IgD-negative memory B cell (primary cell): ENCODE measurements at regions not wholly inside any gene's neighbourhood (a gene's known extent, or its start where the extent isn't known, plus 50 kb on each side); places are given as distances from the start of the nearest gene placed in this dataset.
"Not testable (repeated sequence)": the region's sequence is repeated elsewhere in the genome, so short reads cannot be mapped to it uniquely, and the experiment has no call there.

Source experiments
- H3K27ac Mint-ChIP-seq, 3 donors: one replicate each; pipeline ENCODE4 v1.8.0; 2020 to 2022; ENCODE audit warnings: mild to moderate bottlenecking in 3 of 3, mixed read lengths in 3 of 3, moderate library complexity in 1 of 3
- H3K27me3 Mint-ChIP-seq: one replicate; pipeline ENCODE4 v1.8.0; 2021; ENCODE audit warnings: mixed read lengths
- H3K36me3 Mint-ChIP-seq: one replicate; pipeline ENCODE4 v1.8.0; 2020; ENCODE audit warnings: mild to moderate bottlenecking, mixed read lengths
- H3K4me1 Mint-ChIP-seq, 3 donors: one replicate each; pipeline ENCODE4 v1.8.0; 2020 to 2022; ENCODE audit warnings: mixed read lengths in 3 of 3, mild to moderate bottlenecking in 1 of 3
- H3K4me3 Mint-ChIP-seq, 4 donors: one replicate each; pipeline ENCODE4 v1.8.0; 2020 to 2022; ENCODE audit warnings: mild to moderate bottlenecking in 4 of 4, mixed read lengths in 4 of 4, moderate library complexity in 3 of 4
- H3K9me3 Mint-ChIP-seq, 3 donors: one replicate each; pipeline ENCODE4 v1.8.0; 2020 to 2021; ENCODE audit warnings: mixed read lengths in 3 of 3, mild to moderate bottlenecking in 1 of 3

DNA sequence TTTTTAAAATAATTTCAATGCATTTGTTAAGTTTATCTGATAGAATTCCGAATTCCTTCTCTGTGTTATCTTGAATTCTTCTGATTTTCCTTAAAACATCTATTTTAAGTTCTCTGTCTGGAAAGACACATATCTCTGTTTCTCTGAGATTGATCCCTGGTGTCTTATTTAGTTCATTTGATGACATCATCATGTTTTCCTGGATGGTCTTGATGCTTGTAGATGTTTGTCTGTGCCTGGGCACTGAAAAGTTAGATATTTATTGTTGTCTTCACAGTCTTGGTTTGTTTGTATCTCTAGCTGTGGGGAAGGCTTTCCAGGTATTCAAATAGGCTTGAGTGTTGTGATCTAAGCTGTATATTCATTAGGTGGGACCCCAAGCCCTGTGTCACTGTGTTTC, 1028.8 kb downstream of the GLUD2 start:
- no peaks in the 10 kb centered on the region for H3K36me3 Mint-ChIP-seq
- H3K27ac Mint-ChIP-seq, result no peak overlapping the region
- no peak overlapping the region for H3K4me3 Mint-ChIP-seq
- no peaks in the 10 kb centered on the region for H3K4me1 Mint-ChIP-seq
- H3K27me3 Mint-ChIP-seq, result no peaks in the 10 kb centered on the region
- peaks cover 3 to 4% (median 3%) of the 10 kb centered on the region in 3 donors for H3K9me3 Mint-ChIP-seq

DNA sequence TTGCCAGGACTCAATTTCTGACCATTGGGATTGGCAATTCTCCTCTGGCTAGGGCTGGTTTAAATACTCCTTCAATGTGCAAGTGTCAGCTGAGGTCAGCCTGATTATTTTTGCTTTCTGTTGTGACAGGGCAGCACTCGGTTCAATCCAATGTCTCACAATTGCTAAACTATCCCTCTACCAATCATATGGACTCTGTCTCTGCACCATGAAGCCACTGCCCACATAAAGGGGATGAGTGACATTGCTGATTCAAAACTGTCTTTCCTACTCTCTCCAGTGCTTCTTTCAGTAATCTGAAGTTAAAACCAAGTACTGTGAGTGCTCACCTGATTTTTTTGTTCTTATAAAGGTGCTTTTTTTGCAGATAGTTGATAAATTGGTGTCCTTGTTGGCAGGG, 1030.7 kb downstream of the GLUD2 start:
- no peak overlapping the region for H3K4me3 Mint-ChIP-seq
- no peaks in the 10 kb centered on the region for H3K27me3 Mint-ChIP-seq

DNA sequence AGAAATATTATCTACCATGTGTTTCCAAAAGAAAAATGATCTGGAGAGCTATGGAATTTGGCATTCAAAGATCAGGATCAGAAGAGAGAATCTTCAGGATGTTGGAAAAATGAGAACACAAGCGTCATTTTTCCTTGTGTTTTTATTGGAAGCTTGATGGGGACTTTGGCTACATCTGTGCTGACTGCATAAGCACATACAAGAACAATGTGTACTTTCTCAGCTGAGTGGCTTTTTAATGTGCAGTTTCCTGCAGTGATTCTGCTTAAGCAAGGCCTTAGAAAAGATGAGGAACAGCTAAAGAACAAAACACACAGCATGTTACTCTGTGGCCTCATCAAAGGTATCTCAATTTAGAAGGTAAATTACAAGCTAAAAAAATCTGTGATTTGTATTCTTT, 1039.9 kb downstream of the GLUD2 start:
- no peaks in the 10 kb centered on the region for H3K36me3 Mint-ChIP-seq
- H3K27ac Mint-ChIP-seq, result no peak overlapping the region
- H3K4me1 Mint-ChIP-seq, result no peaks in the 10 kb centered on the region
- no peak overlapping the region for H3K4me3 Mint-ChIP-seq
- no peaks in the 10 kb centered on the region for H3K27me3 Mint-ChIP-seq
- peaks cover 0 to 13% (median 2%) of the 10 kb centered on the region in 3 donors for H3K9me3 Mint-ChIP-seq

More for the DNA sequence above, 1030.7 kb downstream of the GLUD2 start:
- peaks cover 3 to 4% (median 3%) of the 10 kb centered on the region in 3 donors for H3K9me3 Mint-ChIP-seq
- no peaks in the 10 kb centered on the region for H3K4me1 Mint-ChIP-seq
- H3K36me3 Mint-ChIP-seq, result no peaks in the 10 kb centered on the region
- no peak overlapping the region for H3K27ac Mint-ChIP-seq

DNA sequence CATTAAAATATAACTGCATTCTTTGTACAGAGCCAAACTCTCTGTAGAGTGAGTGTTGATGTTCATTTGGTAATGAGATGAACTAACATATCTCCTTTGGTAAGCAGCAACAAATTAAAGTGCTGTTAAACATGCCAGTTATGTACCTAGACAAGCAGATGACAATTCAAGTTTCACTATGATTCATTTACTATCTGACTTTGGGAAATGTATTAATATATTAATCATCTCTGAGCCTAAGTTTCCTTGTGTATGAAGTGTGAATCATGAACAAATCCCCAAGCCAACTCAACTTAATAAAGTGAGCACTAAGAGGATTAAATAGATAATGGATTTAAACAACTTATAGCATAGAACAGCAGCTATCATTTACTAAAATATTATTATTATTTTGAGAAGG, 1044.2 kb downstream of the GLUD2 start:
- H3K4me3 Mint-ChIP-seq, result no peak overlapping the region
- H3K4me1 Mint-ChIP-seq, result no peaks in the 10 kb centered on the region
- H3K36me3 Mint-ChIP-seq, result peaks cover 1% of the 10 kb centered on the region
- H3K9me3 Mint-ChIP-seq, result peaks cover 2 to 8% (median 3%) of the 10 kb centered on the region in 3 donors
- no peaks in the 10 kb centered on the region for H3K27me3 Mint-ChIP-seq
- no peak overlapping the region for H3K27ac Mint-ChIP-seq

DNA sequence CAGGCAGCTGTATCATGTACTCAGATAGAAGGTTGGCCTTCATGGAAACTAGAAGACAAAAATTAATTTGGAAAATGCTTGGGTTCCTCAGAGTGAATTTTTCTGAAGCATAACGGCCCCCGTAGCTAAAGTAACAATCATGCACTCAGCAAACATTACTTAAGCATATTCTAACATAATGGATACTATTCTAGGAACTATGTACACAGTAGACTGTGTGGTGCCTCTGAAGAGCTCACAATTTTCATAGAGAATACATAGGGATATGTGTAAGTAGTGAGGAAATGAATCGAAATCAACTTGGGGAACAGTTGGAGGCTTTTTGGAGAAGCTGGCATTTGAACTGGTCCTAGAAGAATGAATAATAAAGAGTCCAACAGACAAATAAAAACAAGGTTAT, 1045.0 kb downstream of the GLUD2 start:
- H3K9me3 Mint-ChIP-seq, result peaks cover 2 to 4% (median 3%) of the 10 kb centered on the region in 3 donors
- H3K4me3 Mint-ChIP-seq, result no peak overlapping the region
- no peaks in the 10 kb centered on the region for H3K4me1 Mint-ChIP-seq
- no peaks in the 10 kb centered on the region for H3K27me3 Mint-ChIP-seq
- no peak overlapping the region for H3K27ac Mint-ChIP-seq
- peaks cover 1% of the 10 kb centered on the region for H3K36me3 Mint-ChIP-seq

DNA sequence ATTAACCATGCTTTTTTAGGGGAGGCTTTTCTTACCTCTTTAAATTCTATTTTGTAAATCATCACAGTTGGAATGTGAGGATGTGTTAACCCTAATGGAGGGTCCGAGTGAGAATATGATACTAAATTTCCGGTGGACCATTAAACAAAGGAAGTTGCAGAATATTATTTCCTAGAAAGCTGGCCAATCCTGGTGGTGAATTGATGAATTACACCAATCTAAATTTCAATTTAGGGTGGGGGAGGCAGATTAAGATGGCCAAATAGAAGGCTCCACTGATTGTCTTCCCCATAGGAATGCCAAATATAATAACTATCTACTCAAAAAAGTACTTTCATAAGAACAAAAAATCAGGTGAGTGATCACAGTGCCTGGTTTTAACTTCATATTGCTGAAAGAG, 1045.6 kb downstream of the GLUD2 start:
- Mint-ChIP-seq H3K36me3 (peaks cover 1% of the 10 kb centered on the region), H3K27me3 (no peaks in the 10 kb centered on the region), H3K27ac (no peak overlapping the region), H3K4me1 (no peaks in the 10 kb centered on the region), H3K4me3 (no peak overlapping the region), H3K9me3 (peaks cover 2 to 6% (median 3%) of the 10 kb centered on the region in 3 donors)

DNA sequence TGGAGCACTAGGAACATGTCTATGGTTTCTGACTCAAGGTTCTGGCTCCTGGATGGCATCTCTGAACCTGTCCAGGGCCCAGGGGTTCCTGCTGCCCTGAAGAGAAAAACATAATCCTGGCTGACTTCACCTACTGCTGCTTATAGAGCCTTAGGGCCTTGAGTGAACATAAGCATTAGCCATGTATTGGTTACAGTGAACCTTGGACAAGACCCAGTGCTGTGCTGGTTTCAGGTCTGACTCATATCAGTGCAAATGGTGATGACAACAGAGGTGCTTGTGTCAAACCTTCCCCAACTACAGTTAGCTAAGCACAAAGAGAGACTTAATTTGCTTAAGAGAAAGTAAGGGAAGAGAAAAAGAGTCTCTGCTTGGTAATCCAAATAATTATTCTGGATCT, 1047.2 kb downstream of the GLUD2 start:
- no peak overlapping the region for H3K27ac Mint-ChIP-seq
- no peaks in the 10 kb centered on the region for H3K4me1 Mint-ChIP-seq
- peaks cover 7 to 11% (median 8%) of the 10 kb centered on the region in 3 donors for H3K9me3 Mint-ChIP-seq
- H3K36me3 Mint-ChIP-seq, result peaks cover 1% of the 10 kb centered on the region
- H3K4me3 Mint-ChIP-seq, result no peak overlapping the region
- no peaks in the 10 kb centered on the region for H3K27me3 Mint-ChIP-seq

DNA sequence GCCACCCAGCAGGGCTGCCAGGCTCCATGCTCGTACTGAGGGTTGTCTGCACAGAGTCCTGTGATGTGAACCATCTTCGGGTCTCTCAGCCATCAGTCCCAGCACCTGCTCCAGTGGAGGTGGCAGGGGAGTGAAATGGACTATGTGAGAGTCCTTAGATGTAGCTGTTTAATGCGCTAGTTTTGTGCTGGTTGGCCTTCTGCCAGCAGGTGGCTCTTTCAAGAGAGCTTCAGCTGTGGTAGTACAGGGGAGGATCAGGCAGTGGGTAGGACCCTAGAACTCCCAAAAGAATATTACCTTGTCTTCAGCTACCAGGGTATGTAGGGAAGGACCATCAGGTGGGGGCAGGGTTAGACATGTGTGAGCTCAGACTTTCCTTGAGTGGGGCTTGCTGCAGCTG, 1066.0 kb downstream of the GLUD2 start:
- H3K36me3 Mint-ChIP-seq, result no peaks in the 10 kb centered on the region
- no peaks in the 10 kb centered on the region for H3K4me1 Mint-ChIP-seq
- no peak overlapping the region for H3K27ac Mint-ChIP-seq
- peaks cover 1 to 7% (median 7%) of the 10 kb centered on the region in 3 donors for H3K9me3 Mint-ChIP-seq
- H3K27me3 Mint-ChIP-seq, result no peaks in the 10 kb centered on the region
- H3K4me3 Mint-ChIP-seq, result no peak overlapping the region

DNA sequence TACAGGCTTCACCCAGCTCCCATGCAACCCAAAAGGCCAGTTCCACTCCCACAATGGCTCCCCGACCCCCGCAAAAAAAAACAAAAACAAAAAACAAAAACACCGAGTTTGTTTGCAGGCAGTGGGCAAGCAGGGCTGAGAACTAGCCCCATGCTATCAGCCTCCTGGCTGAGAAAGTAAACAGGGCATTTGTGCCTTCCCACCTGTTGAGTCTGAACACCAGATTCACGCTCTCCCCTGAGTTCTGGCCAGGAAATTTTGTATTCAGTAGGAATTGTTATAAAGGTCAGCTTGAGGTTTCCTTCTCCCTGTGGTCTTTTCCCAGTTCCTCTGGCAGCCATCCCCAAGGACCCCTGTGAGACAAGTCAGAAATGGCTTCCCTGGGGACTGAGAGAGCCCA, 1066.5 kb downstream of the GLUD2 start:
- no peak overlapping the region for H3K4me3 Mint-ChIP-seq
- H3K9me3 Mint-ChIP-seq, result peaks cover 1 to 7% (median 7%) of the 10 kb centered on the region in 3 donors

DNA sequence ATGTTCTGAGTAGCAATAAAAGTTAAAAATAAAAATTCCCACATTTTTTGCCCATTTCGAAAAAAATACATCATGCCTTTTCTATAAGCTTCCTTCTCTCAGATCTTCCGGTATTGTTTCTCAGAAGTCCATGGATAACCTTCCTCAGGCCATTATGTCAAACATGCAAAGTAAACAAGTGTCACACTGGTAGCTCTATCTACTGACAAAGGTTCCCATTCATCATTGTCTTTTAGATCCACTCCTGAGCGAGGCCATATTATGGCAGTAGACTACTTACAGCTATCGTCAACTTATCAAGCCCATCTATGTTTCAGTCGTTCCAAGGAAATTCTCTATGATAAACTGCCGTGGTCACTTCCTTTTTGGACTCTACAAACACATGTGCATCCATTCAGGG, 1068.2 kb downstream of the GLUD2 start:
- Mint-ChIP-seq H3K4me3 (no peak overlapping the region), H3K9me3 (peaks cover 0 to 7% (median 3%) of the 10 kb centered on the region in 3 donors), H3K27me3 (no peaks in the 10 kb centered on the region), H3K36me3 (no peaks in the 10 kb centered on the region), H3K27ac (no peak overlapping the region), H3K4me1 (no peaks in the 10 kb centered on the region)

More for the DNA sequence above, 1066.5 kb downstream of the GLUD2 start:
- H3K36me3 Mint-ChIP-seq, result no peaks in the 10 kb centered on the region
- no peaks in the 10 kb centered on the region for H3K4me1 Mint-ChIP-seq
- no peak overlapping the region for H3K27ac Mint-ChIP-seq
- H3K27me3 Mint-ChIP-seq, result no peaks in the 10 kb centered on the region

DNA sequence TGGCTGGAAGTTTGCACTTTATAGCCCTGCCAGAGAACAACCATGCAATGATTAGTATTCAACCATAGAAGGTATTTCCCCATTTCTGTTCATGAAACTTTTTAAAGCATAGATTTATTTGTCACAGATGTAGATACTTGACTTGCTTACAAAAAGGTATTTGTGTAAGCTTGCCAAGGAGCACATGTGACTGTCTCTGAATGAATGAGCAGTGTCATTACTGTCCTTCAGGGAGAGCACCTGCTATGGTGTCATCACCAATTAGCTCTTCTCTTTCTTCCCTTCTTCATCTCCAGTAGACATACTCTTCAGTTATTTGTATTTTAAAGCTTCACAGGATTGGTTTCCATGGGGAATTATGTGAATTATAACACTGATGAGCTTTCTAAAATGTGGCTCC, 1064.7 kb upstream of the GRIA3 start:
- H3K4me3 Mint-ChIP-seq, result no peak overlapping the region
- no peaks in the 10 kb centered on the region for H3K4me1 Mint-ChIP-seq
- H3K27me3 Mint-ChIP-seq, result no peaks in the 10 kb centered on the region
- no peak overlapping the region for H3K27ac Mint-ChIP-seq
- no peaks in the 10 kb centered on the region for H3K36me3 Mint-ChIP-seq
- H3K9me3 Mint-ChIP-seq, result peaks cover 0 to 8% (median 0%) of the 10 kb centered on the region in 3 donors

DNA sequence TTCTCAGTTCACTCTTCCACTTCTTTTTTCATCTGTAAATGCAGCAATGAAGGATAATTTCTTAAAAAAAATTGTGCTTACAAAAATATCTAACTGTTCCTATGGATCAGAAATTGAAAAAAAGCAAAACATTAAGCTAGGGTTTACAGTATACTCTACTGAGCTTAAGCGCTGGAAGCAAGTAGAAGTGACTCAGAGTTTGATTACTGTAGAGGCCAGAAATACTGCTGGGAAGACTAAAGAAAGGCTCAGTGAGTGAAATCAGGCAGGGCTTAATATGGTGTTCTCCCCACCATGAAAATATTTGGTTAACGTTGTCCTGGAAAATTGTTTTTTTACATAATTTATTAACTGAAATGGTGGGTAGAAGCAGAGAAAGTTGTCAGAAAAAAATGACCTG, 1061.8 kb upstream of the GRIA3 start:
- H3K27me3 Mint-ChIP-seq, result no peaks in the 10 kb centered on the region
- no peaks in the 10 kb centered on the region for H3K36me3 Mint-ChIP-seq
- H3K27ac Mint-ChIP-seq, result no peak overlapping the region
- H3K4me1 Mint-ChIP-seq, result no peaks in the 10 kb centered on the region
- H3K4me3 Mint-ChIP-seq, result no peak overlapping the region
- peaks cover 0 to 8% (median under 1%) of the 10 kb centered on the region in 3 donors for H3K9me3 Mint-ChIP-seq

DNA sequence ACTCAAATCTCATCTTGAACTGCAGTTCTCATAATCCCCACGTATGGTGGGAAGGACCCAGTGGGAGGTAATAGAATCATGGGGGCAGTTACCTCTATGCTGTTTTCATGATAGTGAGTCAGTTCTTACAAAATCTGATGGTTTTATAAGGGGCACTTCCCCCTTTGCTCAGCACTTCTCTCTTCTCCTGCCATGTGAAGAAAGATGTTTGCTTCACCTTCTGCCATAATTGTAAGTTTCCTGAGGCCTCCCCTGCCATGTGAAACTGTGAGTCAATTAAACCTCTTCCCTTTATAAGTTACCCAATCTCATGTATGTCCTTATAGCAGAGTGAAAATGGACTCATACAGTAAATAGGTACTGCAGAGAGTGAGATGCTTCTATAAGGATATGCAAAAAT, 1050.6 kb upstream of the GRIA3 start:
- no peak overlapping the region for H3K4me3 Mint-ChIP-seq
- H3K27ac Mint-ChIP-seq, result no peak overlapping the region
- H3K27me3 Mint-ChIP-seq, result no peaks in the 10 kb centered on the region
- H3K9me3 Mint-ChIP-seq, result peaks cover 0 to 7% (median 0%) of the 10 kb centered on the region in 3 donors
- H3K36me3 Mint-ChIP-seq, result no peaks in the 10 kb centered on the region
- no peaks in the 10 kb centered on the region for H3K4me1 Mint-ChIP-seq

DNA sequence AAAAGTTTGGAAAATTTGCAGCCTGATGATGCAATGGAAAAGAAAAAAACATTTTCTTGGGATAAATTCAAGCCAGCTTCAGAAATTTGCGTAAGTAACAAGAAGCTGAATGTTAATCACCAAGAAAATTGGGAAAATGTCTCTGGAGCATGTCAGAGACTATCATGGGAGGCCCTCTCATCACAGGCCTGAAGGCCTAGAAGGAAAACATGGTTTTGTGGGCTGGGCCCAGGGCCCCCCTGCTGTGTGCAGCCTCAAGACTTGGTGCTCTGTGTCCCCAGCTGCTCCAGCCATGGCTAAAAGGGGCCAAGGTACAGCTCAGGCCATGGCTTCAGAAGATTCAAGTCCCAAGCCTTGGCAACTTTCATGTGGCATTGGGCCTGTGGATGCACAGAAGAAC, 1049.8 kb upstream of the GRIA3 start:
- no peaks in the 10 kb centered on the region for H3K9me3 Mint-ChIP-seq
- H3K27me3 Mint-ChIP-seq, result no peaks in the 10 kb centered on the region
- no peaks in the 10 kb centered on the region for H3K4me1 Mint-ChIP-seq
- H3K4me3 Mint-ChIP-seq, result no peak overlapping the region
- H3K36me3 Mint-ChIP-seq, result no peaks in the 10 kb centered on the region
- no peak overlapping the region for H3K27ac Mint-ChIP-seq

DNA sequence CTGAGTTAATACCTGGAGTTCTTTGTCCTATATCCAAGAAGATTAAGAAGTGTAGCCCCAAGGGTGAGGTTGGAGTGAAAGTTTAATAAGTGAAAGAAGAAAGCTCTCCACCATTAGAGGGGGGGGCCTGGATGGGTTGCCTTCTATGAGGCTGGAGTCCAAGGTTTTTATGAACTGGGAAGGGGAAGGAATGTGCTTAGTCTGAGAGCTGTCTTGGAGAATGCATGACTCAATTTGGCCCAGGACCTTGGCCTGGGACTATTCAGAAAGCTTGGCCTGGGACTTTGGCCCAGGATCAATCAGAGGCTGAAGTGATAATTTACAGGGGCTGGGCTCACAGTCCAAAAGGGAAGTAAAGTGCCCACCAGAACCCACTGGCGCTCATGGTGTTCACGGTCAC, 1049.0 kb upstream of the GRIA3 start:
- Mint-ChIP-seq H3K27me3 (no peaks in the 10 kb centered on the region), H3K9me3 (no peaks in the 10 kb centered on the region), H3K27ac (no peak overlapping the region), H3K36me3 (no peaks in the 10 kb centered on the region), H3K4me3 (no peak overlapping the region), H3K4me1 (no peaks in the 10 kb centered on the region)

DNA sequence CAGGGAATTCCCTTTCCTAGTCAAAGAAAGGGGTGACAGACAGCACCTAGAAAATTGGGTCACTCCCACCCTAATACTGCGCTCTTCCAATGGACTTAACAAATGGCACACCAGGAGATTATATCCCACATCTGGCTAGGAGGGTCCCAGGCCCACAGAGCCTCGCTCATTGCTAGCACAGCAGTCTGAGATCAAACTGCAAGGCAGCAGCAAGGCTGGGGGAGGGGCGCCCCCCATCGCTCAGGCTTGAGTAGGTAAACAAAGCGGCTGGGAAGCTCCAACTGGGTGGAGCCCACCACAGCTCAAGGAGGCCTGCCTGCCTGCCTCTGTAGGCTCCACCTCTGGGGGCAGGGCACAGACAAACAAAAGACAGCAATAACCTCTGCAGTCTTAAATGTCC, 1043.9 kb upstream of the GRIA3 start:
- H3K36me3 Mint-ChIP-seq, H3K4me3 Mint-ChIP-seq, H3K9me3 Mint-ChIP-seq, H3K27ac Mint-ChIP-seq, H3K27me3 Mint-ChIP-seq, H3K4me1 Mint-ChIP-seq: not testable (repeated sequence)

DNA sequence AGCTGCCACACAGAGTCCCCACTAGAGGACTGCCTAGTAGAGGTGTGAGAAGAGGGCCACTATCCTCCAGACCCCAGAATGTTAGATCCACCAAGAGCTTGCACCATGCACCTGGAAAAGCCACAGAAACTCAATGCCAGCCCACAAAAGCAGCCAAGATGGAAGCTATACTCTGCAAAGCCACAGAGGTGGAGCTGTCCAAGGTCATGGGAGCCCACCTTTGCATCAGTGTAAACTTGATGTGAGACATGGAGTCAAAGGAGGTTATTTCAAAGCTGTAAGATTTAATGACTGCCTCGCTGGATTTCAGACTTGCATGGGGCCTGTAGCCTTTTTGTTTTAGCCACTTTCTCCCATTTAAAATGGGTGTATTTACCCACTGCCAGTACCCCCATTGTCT, 1030.1 kb upstream of the GRIA3 start:
- Mint-ChIP-seq H3K27ac (no peak overlapping the region), H3K36me3 (no peaks in the 10 kb centered on the region)

More for the DNA sequence above, 1030.1 kb upstream of the GRIA3 start:
- Mint-ChIP-seq H3K9me3 (peaks cover 5 to 7% (median 6%) of the 10 kb centered on the region in 3 donors), H3K4me3 (no peak overlapping the region), H3K27me3 (no peaks in the 10 kb centered on the region), H3K4me1 (no peaks in the 10 kb centered on the region)
